ENCODE measurements at regions not wholly inside any gene's neighbourhood (a gene's known extent, or its start where the extent isn't known, plus 50 kb on each side); places are given as distances from the start of the nearest gene placed in this dataset.

DNA sequence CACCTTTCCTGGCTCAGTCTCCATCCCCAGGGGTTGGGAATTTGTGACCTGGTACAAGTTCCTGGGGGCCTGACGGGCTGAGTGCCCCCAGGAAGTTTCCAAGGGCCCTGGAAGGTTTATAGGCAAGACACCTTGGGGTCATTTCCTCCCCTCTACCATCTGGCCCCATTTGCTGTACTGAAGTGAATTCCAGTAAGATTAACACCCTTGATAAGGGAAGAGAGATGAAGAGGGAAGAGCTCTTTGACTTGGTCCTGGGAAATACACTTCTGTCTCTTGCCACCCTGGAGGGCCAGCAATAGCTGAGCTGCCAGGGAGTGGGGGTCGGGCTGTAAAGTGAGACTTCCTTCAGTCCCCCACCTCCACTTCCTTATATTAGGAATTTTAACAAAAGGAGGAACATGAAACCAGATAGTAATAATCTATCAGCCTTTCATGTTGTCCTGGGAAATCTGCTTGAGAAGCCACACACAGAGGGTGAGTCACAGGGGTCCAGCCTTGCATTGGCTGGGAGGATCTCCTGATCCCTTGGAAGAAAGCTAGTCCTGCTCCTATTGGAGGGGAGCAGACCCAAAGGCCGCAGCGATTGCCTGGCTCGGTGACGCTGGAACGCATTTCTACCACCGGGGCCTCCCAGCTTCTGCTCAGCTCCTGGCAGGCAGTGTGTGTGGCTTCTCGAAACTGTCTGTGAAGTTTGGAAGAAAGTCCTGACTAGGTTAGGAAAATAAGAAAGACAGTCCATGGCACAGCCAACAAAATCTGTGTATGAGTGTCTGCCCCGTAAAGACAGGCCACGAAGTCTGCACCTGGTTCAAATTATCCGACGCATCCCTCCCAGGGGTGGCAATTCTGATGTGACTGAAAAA, 87.3 kb downstream of the ACAA2 start:
- no peak overlapping the region for H2AFZ ChIP-seq (ENCODE audit: insufficient read depth, low read depth, low read length, poor library complexity, severe bottlenecking)
- peaks cover 0 to 8% of the 10 kb centered on the region in 2 donors for H3K27me3 ChIP-seq (ENCODE audit: control insufficient read depth in 2 of 2, insufficient read depth in 2 of 2, low read length in 2 of 2)
- no peak overlapping the region for H3K4me2 ChIP-seq (replicated peaks; ENCODE audit: extremely low read depth, low read length, poor library complexity, severe bottlenecking)
- no peaks in the 10 kb centered on the region for H3K9me3 ChIP-seq (replicated peaks in 1 of 2; ENCODE audit: control insufficient read depth in 1 of 2, insufficient read depth in 1 of 2, low read length in 2 of 2)
- H3K36me3 Mint-ChIP-seq, result no peaks in the 10 kb centered on the region
- peaks cover 6 to 14% (median 11%) of the 10 kb centered on the region in 3 donors for H3K27me3 Mint-ChIP-seq (ENCODE audit: low read depth in 3 of 3)
- no peaks in the 10 kb centered on the region for H3K4me1 Mint-ChIP-seq
- H3K36me3 ChIP-seq (replicated peaks in 1 of 2; ENCODE audit: control insufficient read depth in 1 of 2, insufficient read depth in 2 of 2, low read length in 2 of 2), result no peaks in the 10 kb centered on the region
- no peak overlapping the region for H3K4me3 Mint-ChIP-seq
- no peaks in the 10 kb centered on the region for H3K9me3 Mint-ChIP-seq
- no peak overlapping the region for H3K27ac Mint-ChIP-seq
- no peaks in the 10 kb centered on the region for H3K79me2 ChIP-seq (ENCODE audit: insufficient read depth, low read length)
- H3K9ac ChIP-seq (ENCODE audit: insufficient read depth, low read length, poor library complexity, severe bottlenecking), result no peak overlapping the region
- no peak overlapping the region for H3K27ac ChIP-seq (ENCODE audit: low read depth in 1 of 2, low read length in 2 of 2)
- no peak overlapping the region for H3K4me3 ChIP-seq (replicated peaks in 1 of 3; ENCODE audit: low read depth in 2 of 3, low read length in 3 of 3)
- TF ChIP-seq, protein P1, sequence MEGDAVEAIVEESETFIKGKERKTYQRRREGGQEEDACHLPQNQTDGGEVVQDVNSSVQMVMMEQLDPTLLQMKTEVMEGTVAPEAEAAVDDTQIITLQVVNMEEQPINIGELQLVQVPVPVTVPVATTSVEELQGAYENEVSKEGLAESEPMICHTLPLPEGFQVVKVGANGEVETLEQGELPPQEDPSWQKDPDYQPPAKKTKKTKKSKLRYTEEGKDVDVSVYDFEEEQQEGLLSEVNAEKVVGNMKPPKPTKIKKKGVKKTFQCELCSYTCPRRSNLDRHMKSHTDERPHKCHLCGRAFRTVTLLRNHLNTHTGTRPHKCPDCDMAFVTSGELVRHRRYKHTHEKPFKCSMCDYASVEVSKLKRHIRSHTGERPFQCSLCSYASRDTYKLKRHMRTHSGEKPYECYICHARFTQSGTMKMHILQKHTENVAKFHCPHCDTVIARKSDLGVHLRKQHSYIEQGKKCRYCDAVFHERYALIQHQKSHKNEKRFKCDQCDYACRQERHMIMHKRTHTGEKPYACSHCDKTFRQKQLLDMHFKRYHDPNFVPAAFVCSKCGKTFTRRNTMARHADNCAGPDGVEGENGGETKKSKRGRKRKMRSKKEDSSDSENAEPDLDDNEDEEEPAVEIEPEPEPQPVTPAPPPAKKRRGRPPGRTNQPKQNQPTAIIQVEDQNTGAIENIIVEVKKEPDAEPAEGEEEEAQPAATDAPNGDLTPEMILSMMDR (IDR thresholded peaks at IDR 0.05), result no peak
- no peaks in the 10 kb centered on the region for H4K20me1 ChIP-seq (ENCODE audit: insufficient read depth, low read length)
- no peak for DNase-seq
- 86% methylated on average over 11 of the region's 13 CpGs for WGBS (ENCODE audit: insufficient coverage)
- no peaks in the 10 kb centered on the region for H3K4me1 ChIP-seq (ENCODE audit: control insufficient read depth in 1 of 2, insufficient read depth in 2 of 2, low read length in 2 of 2)
- intact Hi-C loops (cut with micrococcal nuclease), result no loop called here

DNA sequence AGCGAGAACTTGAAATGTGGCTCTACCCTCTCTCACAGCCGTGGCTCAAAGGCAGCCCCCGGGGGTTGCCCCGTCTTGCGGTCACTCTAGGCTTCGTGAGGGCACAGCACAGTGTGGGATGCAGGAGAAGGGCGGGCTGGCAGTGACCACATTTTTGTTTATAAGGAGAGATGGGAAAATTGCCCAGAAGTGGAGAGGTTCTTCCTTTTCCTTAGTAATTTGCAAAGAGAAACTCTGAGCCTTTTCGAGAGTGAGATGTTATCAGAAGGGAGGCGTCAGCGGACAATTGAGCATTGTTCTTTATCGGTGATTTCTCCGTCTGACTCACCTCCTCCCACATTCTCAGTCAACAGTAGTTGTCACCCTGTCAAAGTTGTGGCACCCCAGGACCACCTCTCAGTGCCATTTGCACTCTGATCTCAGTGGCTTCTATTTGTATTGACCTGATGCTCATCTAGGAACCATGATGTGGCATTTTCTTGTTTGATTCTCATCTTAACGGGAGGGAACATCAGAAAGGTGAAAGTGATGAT, 89.6 kb downstream of the ACAA2 start:
- Mint-ChIP-seq H3K27ac (no peak overlapping the region), H3K27me3 (ENCODE audit: low read depth in 3 of 3) (peaks cover 3 to 11% (median 10%) of the 10 kb centered on the region in 3 donors), H3K4me3 (no peak overlapping the region), H3K4me1 (no peaks in the 10 kb centered on the region), H3K9me3 (peaks cover 0 to 2% (median 0%) of the 10 kb centered on the region in 7 donors), H3K36me3 (no peaks in the 10 kb centered on the region)
- H3K9ac ChIP-seq (ENCODE audit: insufficient read depth, low read length, poor library complexity, severe bottlenecking), result no peak overlapping the region
- 40% methylated on average over 5 of the region's 13 CpGs for WGBS (ENCODE audit: insufficient coverage)
- intact Hi-C loops (cut with micrococcal nuclease), result no loop called here
- no peak overlapping the region for H3K27ac ChIP-seq (ENCODE audit: low read depth in 1 of 2, low read length in 2 of 2)
- H3K36me3 ChIP-seq (replicated peaks in 1 of 2; ENCODE audit: control insufficient read depth in 1 of 2, insufficient read depth in 2 of 2, low read length in 2 of 2), result no peaks in the 10 kb centered on the region
- no peak overlapping the region for H3K4me2 ChIP-seq (replicated peaks; ENCODE audit: extremely low read depth, low read length, poor library complexity, severe bottlenecking)
- H3K4me3 ChIP-seq (replicated peaks in 1 of 3; ENCODE audit: low read depth in 2 of 3, low read length in 3 of 3), result no peak overlapping the region
- H3K9me3 ChIP-seq (replicated peaks in 1 of 2; ENCODE audit: control insufficient read depth in 1 of 2, insufficient read depth in 1 of 2, low read length in 2 of 2), result no peaks in the 10 kb centered on the region
- no peaks in the 10 kb centered on the region for H3K79me2 ChIP-seq (ENCODE audit: insufficient read depth, low read length)
- H2AFZ ChIP-seq (ENCODE audit: insufficient read depth, low read depth, low read length, poor library complexity, severe bottlenecking), result no peak overlapping the region
- H3K27me3 ChIP-seq (ENCODE audit: control insufficient read depth in 2 of 2, insufficient read depth in 2 of 2, low read length in 2 of 2), result peaks cover 0 to 8% of the 10 kb centered on the region in 2 donors
- no peaks in the 10 kb centered on the region for H3K4me1 ChIP-seq (ENCODE audit: control insufficient read depth in 1 of 2, insufficient read depth in 2 of 2, low read length in 2 of 2)
- H4K20me1 ChIP-seq (ENCODE audit: insufficient read depth, low read length), result no peaks in the 10 kb centered on the region
- no peak for DNase-seq
- TF ChIP-seq, protein P1 (IDR thresholded peaks at IDR 0.05), result no peak

Data from CD14-positive monocyte (primary cell).